ENCODE measurements at regions not wholly inside any gene's neighbourhood (a gene's known extent, or its start where the extent isn't known, plus 50 kb on each side); places are given as distances from the start of the nearest gene placed in this dataset.

DNA sequence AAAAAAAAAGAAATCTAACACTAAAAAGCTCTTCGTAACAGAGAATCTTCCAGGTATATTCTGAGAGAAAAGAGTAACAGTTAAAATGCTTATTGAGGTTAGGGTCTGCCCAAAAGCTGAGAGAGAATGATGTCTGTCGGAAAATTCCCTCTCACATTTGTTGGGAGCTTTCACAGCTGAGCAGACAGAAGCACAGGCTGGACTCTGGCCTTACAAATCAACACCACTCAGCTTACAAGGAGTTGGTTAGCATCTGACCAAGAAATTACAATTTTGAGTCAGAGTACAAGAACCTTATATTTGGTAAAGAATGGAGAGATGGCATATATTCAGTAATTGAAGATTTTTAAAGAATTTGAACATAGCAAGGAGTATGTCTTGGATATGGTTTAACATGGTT lies 1561.0 kb upstream of the RAG2 start:
- no peak overlapping the region for H2BK120ac ChIP-seq (ENCODE audit: low read depth, low read length, poor library complexity, severe bottlenecking)
- TF ChIP-seq, protein P1, sequence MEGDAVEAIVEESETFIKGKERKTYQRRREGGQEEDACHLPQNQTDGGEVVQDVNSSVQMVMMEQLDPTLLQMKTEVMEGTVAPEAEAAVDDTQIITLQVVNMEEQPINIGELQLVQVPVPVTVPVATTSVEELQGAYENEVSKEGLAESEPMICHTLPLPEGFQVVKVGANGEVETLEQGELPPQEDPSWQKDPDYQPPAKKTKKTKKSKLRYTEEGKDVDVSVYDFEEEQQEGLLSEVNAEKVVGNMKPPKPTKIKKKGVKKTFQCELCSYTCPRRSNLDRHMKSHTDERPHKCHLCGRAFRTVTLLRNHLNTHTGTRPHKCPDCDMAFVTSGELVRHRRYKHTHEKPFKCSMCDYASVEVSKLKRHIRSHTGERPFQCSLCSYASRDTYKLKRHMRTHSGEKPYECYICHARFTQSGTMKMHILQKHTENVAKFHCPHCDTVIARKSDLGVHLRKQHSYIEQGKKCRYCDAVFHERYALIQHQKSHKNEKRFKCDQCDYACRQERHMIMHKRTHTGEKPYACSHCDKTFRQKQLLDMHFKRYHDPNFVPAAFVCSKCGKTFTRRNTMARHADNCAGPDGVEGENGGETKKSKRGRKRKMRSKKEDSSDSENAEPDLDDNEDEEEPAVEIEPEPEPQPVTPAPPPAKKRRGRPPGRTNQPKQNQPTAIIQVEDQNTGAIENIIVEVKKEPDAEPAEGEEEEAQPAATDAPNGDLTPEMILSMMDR (conservative IDR thresholded peaks at IDR 0.05), result no peak
- no peak overlapping the region for H3K9ac ChIP-seq (ENCODE audit: extremely low read depth, insufficient read length, low read length)
- Mint-ChIP-seq H3K9me3 (peaks cover 0 to 4% of the 10 kb centered on the region in 2 experiments; a peak in 3 of 5 replicates), H3K27me3 (ENCODE audit: low read depth) (no peaks in the 10 kb centered on the region), H3K4me1 (peaks cover 6 to 14% of the 10 kb centered on the region in 2 experiments), H3K27ac (no peak overlapping the region), H3K36me3 (ENCODE audit: insufficient read depth in 1 of 3, low read depth in 3 of 3) (peaks cover 0 to 3% (median 1%) of the 10 kb centered on the region in 3 experiments; a peak in 2 of 7 replicates), H3K4me3 (no peak overlapping the region)
- no peak overlapping the region for H3K14ac ChIP-seq (ENCODE audit: insufficient read depth, low read length)
- WGBS (ENCODE audit: extremely low coverage, insufficient read length, low lambda C conversion rate), result no CpG with 5 or more reads among the region's 2 CpGs
- no peak overlapping the region for H3K4ac ChIP-seq (ENCODE audit: low read depth, low read length)
- peaks cover 2% of the 10 kb centered on the region; the same call in 1 of the 2 replicates for H3K4me1 ChIP-seq (ENCODE audit: insufficient read depth, low read length)
- no peaks in the 10 kb centered on the region for H3K23me2 ChIP-seq (ENCODE audit: insufficient read length, low read depth, low read length, poor library complexity, severe bottlenecking)
- no peak overlapping the region for H4K8ac ChIP-seq (replicated peaks; ENCODE audit: insufficient read length, low read depth, low read length)
- no peaks in the 10 kb centered on the region for H3K27me3 ChIP-seq (ENCODE audit: insufficient read depth, low read length)
- no peaks in the 10 kb centered on the region for H3K9me3 ChIP-seq (ENCODE audit: control insufficient read depth, low read depth, low read length)
- H2BK5ac ChIP-seq (ENCODE audit: insufficient read length, low read length), result no peak overlapping the region
- H3K18ac ChIP-seq (ENCODE audit: insufficient read length, low read depth, low read length), result no peak overlapping the region
- H4K20me1 ChIP-seq (ENCODE audit: control insufficient read depth, insufficient read depth, insufficient read length), result no peaks in the 10 kb centered on the region
- no peak overlapping the region for H3K23ac ChIP-seq (ENCODE audit: insufficient read length, low read depth, low read length)
- H3K79me2 ChIP-seq (ENCODE audit: insufficient read depth, low read length), result no peaks in the 10 kb centered on the region
- H2AK5ac ChIP-seq (ENCODE audit: insufficient read length, low read length), result no peak overlapping the region
- no peak overlapping the region for H4K91ac ChIP-seq (ENCODE audit: insufficient read length, low read depth, low read length)
- H2BK20ac ChIP-seq (ENCODE audit: low read depth, low read length, poor library complexity, severe bottlenecking), result no peak overlapping the region
- no peak overlapping the region for H4K5ac ChIP-seq (ENCODE audit: insufficient read length, low read depth, low read length)
- DNase-seq, result no peak
- no peak overlapping the region for H2BK15ac ChIP-seq (ENCODE audit: low read depth, low read length)
- no peak overlapping the region for H3K56ac ChIP-seq (ENCODE audit: insufficient read length, low read depth, low read length)
- no peak overlapping the region for H3K4me2 ChIP-seq (ENCODE audit: insufficient read depth, insufficient read length, low read length)
- no peak overlapping the region for H3T11ph ChIP-seq (ENCODE audit: low read length)
- no peaks in the 10 kb centered on the region for H3K79me1 ChIP-seq (ENCODE audit: insufficient read depth, low read depth, low read length, poor library complexity, severe bottlenecking)
- H2BK12ac ChIP-seq (ENCODE audit: insufficient read length, low read depth, low read length), result no peak overlapping the region
- no peak overlapping the region for H2AFZ ChIP-seq (ENCODE audit: low read length)
- H3K27ac ChIP-seq (ENCODE audit: insufficient read length, low read depth, low read length), result no peak overlapping the region
